ENCODE measurements at regions not wholly inside any gene's neighbourhood (a gene's known extent, or its start where the extent isn't known, plus 50 kb on each side); places are given as distances from the start of the nearest gene placed in this dataset.
"Not testable (repeated sequence)": the region's sequence is repeated elsewhere in the genome, so short reads cannot be mapped to it uniquely, and the experiment has no call there.

DNA sequence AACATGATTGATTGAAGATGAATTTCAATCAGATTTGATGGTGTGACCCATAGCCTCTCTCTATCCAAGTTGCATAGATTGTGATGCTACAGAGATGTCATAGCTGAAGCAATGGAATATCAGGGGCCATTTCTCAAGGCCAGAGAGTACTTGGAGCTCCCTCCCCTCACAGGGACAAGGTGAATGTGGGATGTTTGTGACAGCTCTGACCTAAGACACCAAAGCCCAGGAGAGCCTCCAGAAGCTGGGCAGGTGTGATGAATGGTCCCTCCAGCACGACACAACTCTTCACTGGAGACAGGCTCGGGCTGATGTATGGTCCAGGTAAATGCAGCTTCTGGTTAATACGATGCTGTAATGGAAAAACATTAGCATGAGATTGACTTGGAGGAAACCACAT lies 101.0 kb upstream of the ZC3H12A start:
- H3K4me1 ChIP-seq (ENCODE audit: insufficient read depth): no peaks in the 10 kb centered on the region
- H3K27ac ChIP-seq (ENCODE audit: low read depth): no peak overlapping the region
- no peaks in the 10 kb centered on the region for H3K79me2 ChIP-seq (replicated peaks; ENCODE audit: insufficient read depth)
- no peaks in the 10 kb centered on the region for H3K27me3 ChIP-seq (ENCODE audit: insufficient read depth)
- no peaks in the 10 kb centered on the region for H3K36me3 ChIP-seq (ENCODE audit: insufficient read depth)
- Mint-ChIP-seq H3K4me1 (no peaks in the 10 kb centered on the region), H3K9me3 (no peaks in the 10 kb centered on the region), H3K27ac (no peak overlapping the region), H3K36me3 (ENCODE audit: low read depth) (no peaks in the 10 kb centered on the region), H3K4me3 (no peak overlapping the region), H3K27me3 (ENCODE audit: insufficient read depth, low read depth, poor library complexity) (peaks cover 10% of the 10 kb centered on the region)
- TF ChIP-seq POLR2AphosphoS5 (IDR thresholded peaks at IDR 0.05; ENCODE audit: low read depth) (no peak), STAT1 (IDR thresholded peaks at IDR 0.05; ENCODE audit: unreplicated experiment) (no peak), REST (IDR thresholded peaks at IDR 0.05; ENCODE audit: unreplicated experiment) (no peak), ETS1 (IDR thresholded peaks at IDR 0.05) (no peak), ZNF331 (CRISPR knock-in tag; IDR thresholded peaks at IDR 0.05; ENCODE audit: low read depth) (no peak), CTCF (conservative IDR thresholded peaks at IDR 0.05; ENCODE audit: low read depth in 2 of 2) (no peak), JUNB (IDR thresholded peaks at IDR 0.05; ENCODE audit: unreplicated experiment) (no peak), ZNF114 (CRISPR knock-in tag; IDR thresholded peaks at IDR 0.05) (no peak), NANOG (IDR thresholded peaks at IDR 0.05; ENCODE audit: borderline replicate concordance) (no peak)
- ATAC-seq: no peak
- no peaks in the 10 kb centered on the region for H3K9me2 ChIP-seq (ENCODE audit: insufficient read depth)
- DNase-seq (ENCODE audit: low spot score): no peak
- H2AFZ ChIP-seq: no peak overlapping the region
- no peak overlapping the region for H3K4me3 ChIP-seq
- H3K4me2 ChIP-seq: no peak overlapping the region
- no peaks in the 10 kb centered on the region for H3F3A ChIP-seq (replicated peaks; ENCODE audit: low read depth)
- no peaks in the 10 kb centered on the region for H4K20me1 ChIP-seq (replicated peaks; ENCODE audit: insufficient read depth)

DNA sequence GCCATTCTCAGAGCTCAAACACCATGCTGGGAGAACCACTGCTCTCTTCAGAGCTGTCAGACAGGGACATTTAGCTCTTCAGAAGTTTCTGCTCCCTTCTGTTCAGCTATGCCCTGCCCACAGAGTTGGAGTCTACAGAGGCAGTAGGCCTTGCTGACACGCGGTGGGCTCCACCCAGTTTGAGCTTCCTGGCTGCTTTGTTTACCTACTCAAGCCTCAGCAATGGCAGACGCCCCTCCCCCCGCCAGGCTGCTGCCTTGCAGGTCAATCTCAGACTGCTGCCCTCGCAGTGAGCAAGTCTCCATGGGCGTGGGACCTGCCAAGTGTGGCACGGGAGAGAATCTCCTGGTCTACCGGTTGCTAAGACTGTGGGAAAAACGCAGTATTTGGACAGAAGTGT lies 93.8 kb upstream of the ZC3H12A start:
- H3K27ac ChIP-seq (ENCODE audit: low read depth); H3F3A ChIP-seq (replicated peaks; ENCODE audit: low read depth); ATAC-seq; H3K36me3 ChIP-seq (ENCODE audit: insufficient read depth); H3K9me2 ChIP-seq (ENCODE audit: insufficient read depth); H3K27me3 ChIP-seq (ENCODE audit: insufficient read depth); DNase-seq (ENCODE audit: low spot score); H3K4me3 ChIP-seq; H3K79me2 ChIP-seq (replicated peaks; ENCODE audit: insufficient read depth); H3K4me1 Mint-ChIP-seq; H3K9me3 Mint-ChIP-seq; H3K27ac Mint-ChIP-seq; H3K4me1 ChIP-seq (ENCODE audit: insufficient read depth); H3K36me3 Mint-ChIP-seq (ENCODE audit: low read depth); H3K4me3 Mint-ChIP-seq; H3K4me2 ChIP-seq; H4K20me1 ChIP-seq (replicated peaks; ENCODE audit: insufficient read depth); H3K27me3 Mint-ChIP-seq (ENCODE audit: insufficient read depth, low read depth, poor library complexity): not testable (repeated sequence)
- peak overlapping the region; percentile 93 for H2AFZ ChIP-seq
